Neuronal stem cell (in vitro differentiated cells): ENCODE measurements at regions not wholly inside any gene's neighbourhood (a gene's known extent, or its start where the extent isn't known, plus 50 kb on each side); places are given as distances from the start of the nearest gene placed in this dataset.

ENCODE experiments used
- DNase-seq: peaks from one replicate; pipeline ENCODE4 v3.0.0-alpha.2; 2013; ENCODE audit warnings: low spot score
- H2AFZ ChIP-seq: one replicate; pipeline ENCODE4 v1.6.1; 2013; ENCODE audit warnings: mild to moderate bottlenecking, low read length, inconsistent platforms
- H2AK5ac ChIP-seq: 2 replicates; pipeline ENCODE4 v1.6.1; 2013; ENCODE audit warnings: low read depth, mild to moderate bottlenecking, inconsistent platforms, low read length, moderate library complexity, mixed read lengths
- H2BK120ac ChIP-seq: 2 replicates; pipeline ENCODE4 v1.6.1; 2013; ENCODE audit warnings: low read depth, mild to moderate bottlenecking, inconsistent platforms, low read length, moderate library complexity, mixed read lengths
- H2BK12ac ChIP-seq: one replicate; pipeline ENCODE4 v1.6.1; 2013; ENCODE audit warnings: low read length, inconsistent platforms
- H2BK15ac ChIP-seq: 2 replicates; pipeline ENCODE4 v1.6.1; 2013; ENCODE audit warnings: mild to moderate bottlenecking, low read length, inconsistent platforms, mixed read lengths
- H2BK5ac ChIP-seq: one replicate; pipeline ENCODE4 v1.6.1; 2013; ENCODE audit warnings: inconsistent platforms, mild to moderate bottlenecking, low read length, moderate library complexity
- H3K14ac ChIP-seq: one replicate; pipeline ENCODE4 v1.6.1; 2013; ENCODE audit warnings: low read length, inconsistent platforms
- H3K18ac ChIP-seq: 2 replicates; pipeline ENCODE4 v1.6.1; 2013; ENCODE audit warnings: low read length, inconsistent platforms
- H3K23ac ChIP-seq: 2 replicates; pipeline ENCODE4 v1.6.1; 2013; ENCODE audit warnings: low read depth, mild to moderate bottlenecking, mixed read lengths, low read length, inconsistent platforms; ENCODE audit not compliant: poor library complexity
- H3K27ac ChIP-seq: replicated peaks from 3 replicates; pipeline ENCODE4 v1.5.1; 2013; ENCODE audit warnings: low read length, inconsistent platforms
- H3K27me3 ChIP-seq, 3 experiments: 2 replicates each; pipeline ENCODE4 v1.6.1; 2013; ENCODE audit warnings: low read length in 3 of 3, mild to moderate bottlenecking in 2 of 3, inconsistent platforms in 1 of 3, low read depth in 1 of 3, mixed read lengths in 1 of 3, moderate library complexity in 1 of 3; ENCODE audit not compliant: control insufficient read depth in 3 of 3, insufficient read depth in 3 of 3
- H3K36me3 ChIP-seq, 2 donors: replicated peaks in 1 of 2; 2 replicates each; pipeline ENCODE4 v1.6.1; 2013; ENCODE audit warnings: low read length in 2 of 2; ENCODE audit not compliant: control insufficient read depth in 2 of 2, insufficient read depth in 2 of 2
- H3K4ac ChIP-seq: 2 replicates; pipeline ENCODE4 v1.6.1; 2013; ENCODE audit warnings: inconsistent platforms, mild to moderate bottlenecking, low read length, moderate library complexity
- H3K4me1 ChIP-seq, 2 donors: 1 replicate in 1 of 2; 2 replicates in 1 of 2; pipeline ENCODE4 v1.6.1; 2013; ENCODE audit warnings: low read length in 2 of 2, low read depth in 1 of 2; ENCODE audit not compliant: control insufficient read depth in 2 of 2, insufficient read depth in 1 of 2
- H3K4me2 ChIP-seq: one replicate; pipeline ENCODE4 v1.6.1; 2013; ENCODE audit warnings: mild to moderate bottlenecking, low read length, inconsistent platforms; ENCODE audit not compliant: insufficient read depth, poor library complexity, severe bottlenecking
- H3K4me3 ChIP-seq, 2 donors: 2 replicates each; pipeline ENCODE4 v1.5.1; 2013; ENCODE audit warnings: low read length in 2 of 2, mild to moderate bottlenecking in 2 of 2, inconsistent platforms in 1 of 2, moderate library complexity in 1 of 2
- H3K79me1 ChIP-seq: one replicate; pipeline ENCODE4 v1.6.1; 2013; ENCODE audit warnings: low read depth, mild to moderate bottlenecking, inconsistent platforms, low read length, moderate library complexity
- H3K9ac ChIP-seq: one replicate; pipeline ENCODE4 v1.6.1; 2013; ENCODE audit warnings: mild to moderate bottlenecking, low read depth, low read length, inconsistent platforms; ENCODE audit not compliant: poor library complexity
- H3K9me3 ChIP-seq, 2 donors: replicated peaks in 1 of 2; 2 replicates each; pipeline versions ENCODE3 to v1.6.1; 2013; ENCODE audit warnings: low read length in 2 of 2, mild to moderate bottlenecking in 2 of 2, inconsistent platforms in 1 of 2, low read depth in 1 of 2, mixed read lengths in 1 of 2, moderate library complexity in 1 of 2; ENCODE audit not compliant: control insufficient read depth in 2 of 2, insufficient read depth in 1 of 2
- H4K8ac ChIP-seq: one replicate; pipeline ENCODE4 v1.6.1; 2013; ENCODE audit warnings: low read depth, mild to moderate bottlenecking, inconsistent platforms, low read length, moderate library complexity
- H4K91ac ChIP-seq: one replicate; pipeline ENCODE4 v1.6.1; 2013; ENCODE audit warnings: low read length, low read depth, mild to moderate bottlenecking, inconsistent platforms; ENCODE audit not compliant: poor library complexity
- WGBS, 2 donors: extraction: QIAGEN DNeasy Blood & Tissue Kit; methylation state at CpG; one replicate each; pipeline ENCODE4 v1.1.7; 2013; ENCODE audit warnings: missing lambda C conversion rate in 2 of 2, mixed read lengths in 1 of 2; ENCODE audit not compliant: insufficient read length in 2 of 2, insufficient replicate concordance in 1 of 2; ENCODE audit errors: extremely low coverage in 2 of 2; 5-methylcytosine and 5-hydroxymethylcytosine counted together

DNA sequence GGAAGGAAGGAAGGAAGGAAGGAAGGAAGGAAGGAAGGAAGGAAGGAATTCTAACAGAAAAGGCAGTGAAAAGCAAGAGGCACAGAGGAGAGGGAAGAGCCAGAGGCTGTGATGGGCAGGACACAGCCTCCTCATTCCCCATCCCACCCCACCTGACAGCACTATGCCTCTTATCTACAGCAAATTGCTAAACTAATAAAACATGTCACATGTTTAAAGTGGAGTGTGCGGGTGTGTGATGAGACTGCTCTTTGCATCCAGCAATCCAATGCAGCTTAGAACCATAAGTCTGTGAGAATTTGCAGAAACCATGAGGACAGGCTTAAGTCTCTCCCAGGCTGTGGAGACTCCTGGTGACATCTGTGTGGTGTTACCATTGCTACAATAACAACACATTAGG is 108.4 kb upstream of the ALK start:
- Histone ChIP-seq H3K9ac (no peak overlapping the region), H3K14ac (no peak overlapping the region), H3K27ac (no peak overlapping the region)

GRCh38 chr2:30030361-30030760 is 109.0 kb upstream of the ALK start:
- no peaks in the 10 kb centered on the region for H3K9me3 ChIP-seq
- H4K8ac ChIP-seq = no peak overlapping the region
- H2BK120ac ChIP-seq = no peak overlapping the region
- no peak overlapping the region for H2BK15ac ChIP-seq
- no peak overlapping the region for H2BK5ac ChIP-seq
- H3K27ac ChIP-seq = no peak overlapping the region
- no peaks in the 10 kb centered on the region for H3K79me1 ChIP-seq
- H3K36me3 ChIP-seq = no peaks in the 10 kb centered on the region
- H3K4me1 ChIP-seq = peaks cover 3 to 9% of the 10 kb centered on the region in 2 donors
- no peak overlapping the region for H3K14ac ChIP-seq
- no peak overlapping the region for H2AK5ac ChIP-seq
- no peak overlapping the region for H3K4ac ChIP-seq
- H3K27me3 ChIP-seq = no peaks in the 10 kb centered on the region
- H2BK12ac ChIP-seq = no peak overlapping the region
- H4K91ac ChIP-seq = no peak overlapping the region
- H2AFZ ChIP-seq = no peak overlapping the region
- H3K4me3 ChIP-seq = no peak overlapping the region
- no peak overlapping the region for H3K18ac ChIP-seq
- H3K9ac ChIP-seq = no peak overlapping the region
- no peak overlapping the region for H3K4me2 ChIP-seq
- no peak overlapping the region for H3K23ac ChIP-seq
- no CpG with 5 or more reads among the region's 3 CpGs for WGBS, 2 donors
- DNase-seq = no peak

More for the DNA sequence above, 108.4 kb upstream of the ALK start:
- no peak overlapping the region for H3K4me2 ChIP-seq
- no peaks in the 10 kb centered on the region for H3K79me1 ChIP-seq
- no peak overlapping the region for H2BK5ac ChIP-seq
- no peak overlapping the region for H4K8ac ChIP-seq
- no peaks in the 10 kb centered on the region for H3K9me3 ChIP-seq
- H3K23ac ChIP-seq = no peak overlapping the region
- H2BK15ac ChIP-seq = no peak overlapping the region
- no peak overlapping the region for H3K4me3 ChIP-seq
- DNase-seq = no peak
- no peaks in the 10 kb centered on the region for H3K27me3 ChIP-seq
- H3K36me3 ChIP-seq = no peaks in the 10 kb centered on the region
- H3K4me1 ChIP-seq = peaks cover 3 to 9% of the 10 kb centered on the region in 2 donors
- H4K91ac ChIP-seq = no peak overlapping the region
- no peak overlapping the region for H3K18ac ChIP-seq
- no peak overlapping the region for H2BK12ac ChIP-seq
- no peak overlapping the region for H2AK5ac ChIP-seq
- no peak overlapping the region for H2AFZ ChIP-seq
- no peak overlapping the region for H2BK120ac ChIP-seq
- WGBS, 2 donors = no CpG with 5 or more reads among the region's 1 CpG
- no peak overlapping the region for H3K4ac ChIP-seq

- no peaks in the 10 kb centered on the region for H3K79me1 ChIP-seq
- H3K9me3 ChIP-seq = no peaks in the 10 kb centered on the region
- no peak overlapping the region for H3K9ac ChIP-seq
- peaks cover 3 to 9% of the 10 kb centered on the region in 2 donors for H3K4me1 ChIP-seq
- no peak overlapping the region for H2BK12ac ChIP-seq
- H4K91ac ChIP-seq = no peak overlapping the region
- DNase-seq = peak; percentile 45
- H3K36me3 ChIP-seq = no peaks in the 10 kb centered on the region
- H3K27ac ChIP-seq = peak overlapping the region; percentile 72
- H3K18ac ChIP-seq = no peak overlapping the region
- no peak overlapping the region for H3K4me3 ChIP-seq
- WGBS, 2 donors = no CpG with 5 or more reads among the region's 5 CpGs
- no peak overlapping the region for H3K23ac ChIP-seq
- no peak overlapping the region for H2BK120ac ChIP-seq
- H3K14ac ChIP-seq = no peak overlapping the region
- no peak overlapping the region for H2BK5ac ChIP-seq
- no peak overlapping the region for H2AK5ac ChIP-seq
- no peak overlapping the region for H3K4ac ChIP-seq
- H3K4me2 ChIP-seq = no peak overlapping the region
- H2BK15ac ChIP-seq = no peak overlapping the region
- no peak overlapping the region for H2AFZ ChIP-seq
- H4K8ac ChIP-seq = no peak overlapping the region
- H3K27me3 ChIP-seq = no peaks in the 10 kb centered on the region
These were observed 109.8 kb upstream of the ALK start for GRCh38 chr2:30031184-30031583.

DNA sequence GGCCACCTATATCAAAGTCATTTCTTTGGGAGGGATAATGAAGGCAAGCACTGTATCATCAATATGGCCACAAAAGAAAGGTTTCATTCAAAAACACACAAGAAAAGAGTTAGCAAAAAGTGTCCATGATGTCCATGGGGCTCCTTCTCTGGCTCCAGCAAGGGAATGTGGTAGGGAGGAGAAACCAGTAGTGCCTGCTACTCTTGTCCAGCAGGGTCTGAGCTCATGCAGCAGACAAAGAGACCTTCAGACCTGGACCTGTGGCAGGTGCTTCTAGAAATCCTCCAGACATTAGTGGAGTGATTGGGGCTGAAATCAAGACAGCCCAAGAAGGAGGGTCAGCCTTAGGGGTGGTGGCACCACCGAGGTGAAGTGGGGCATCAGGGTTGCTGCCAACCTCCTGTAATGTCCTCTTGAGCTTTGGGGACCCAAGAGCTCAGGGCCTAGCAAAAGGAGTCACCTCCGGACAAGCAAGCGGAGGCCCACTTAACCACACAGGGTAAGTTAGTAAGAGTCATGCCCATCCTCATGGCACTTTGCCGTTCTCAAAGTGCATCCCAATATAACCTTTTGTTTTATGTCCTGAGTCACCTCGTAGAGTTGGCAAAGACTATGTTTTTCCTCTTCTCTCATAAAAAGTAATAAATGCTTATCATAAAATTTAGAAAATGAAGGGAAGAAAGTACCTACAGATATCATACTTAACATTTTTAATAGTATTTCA is 112.6 kb upstream of the YPEL5 start:
- H3K14ac ChIP-seq = no peak overlapping the region

More for the DNA sequence above, 112.6 kb upstream of the YPEL5 start:
- Histone ChIP-seq H3K9me3 (no peaks in the 10 kb centered on the region), H3K27me3 (no peaks in the 10 kb centered on the region), H3K18ac (no peak overlapping the region), H2AFZ (no peak overlapping the region), H3K36me3 (no peaks in the 10 kb centered on the region), H4K8ac (no peak overlapping the region), H3K4ac (no peak overlapping the region), H3K27ac (no peak overlapping the region), H3K4me2 (no peak overlapping the region), H3K4me3 (no peak overlapping the region), H2BK15ac (no peak overlapping the region), H3K4me1 (peaks cover 0 to 5% of the 10 kb centered on the region in 2 donors), H2BK12ac (peak overlapping the region; percentile 76), H3K79me1 (no peaks in the 10 kb centered on the region), H2AK5ac (peak overlapping the region; percentile 58), H2BK120ac (no peak overlapping the region), H3K23ac (no peak overlapping the region), H3K9ac (no peak overlapping the region), H4K91ac (no peak overlapping the region), H2BK5ac (no peak overlapping the region)
- WGBS, 2 donors = no CpG with 5 or more reads among the region's 5 CpGs
- no peak for DNase-seq
